Astrocyte (in vitro differentiated cells and primary cell): ENCODE measurements at regions not wholly inside any gene's neighbourhood (a gene's known extent, or its start where the extent isn't known, plus 50 kb on each side); places are given as distances from the start of the nearest gene placed in this dataset.

Experiments
- DNase-seq: peaks from one replicate; pipeline ENCODE4 v3.0.0-alpha.2; 2010; ENCODE audit warnings: low read depth
- FAIRE-seq: peaks from 2 replicates; lab custom pipeline; 2011; peaks lifted over from hg19 to GRCh38; lab: Jason Lieb, UNC
- H2AFZ ChIP-seq: 2 replicates; pipeline ENCODE4 v1.6.0; 2012; ENCODE audit warnings: low read depth, low read length, inconsistent platforms
- H3K27ac ChIP-seq: 2 replicates; pipeline ENCODE4 v1.5.1; 2011; ENCODE audit warnings: low read depth, low read length, inconsistent platforms
- H3K27me3 ChIP-seq: 2 replicates; pipeline ENCODE4 v1.6.0; 2011; ENCODE audit warnings: low read length, inconsistent platforms; ENCODE audit not compliant: insufficient read depth
- H3K36me3 ChIP-seq: 2 replicates; pipeline ENCODE4 v1.5.1; 2011; ENCODE audit warnings: low read length, inconsistent platforms; ENCODE audit not compliant: insufficient read depth
- H3K4me1 ChIP-seq: 2 replicates; pipeline ENCODE4 v1.5.1; 2011; ENCODE audit warnings: low read length, inconsistent platforms; ENCODE audit not compliant: insufficient read depth
- H3K4me2 ChIP-seq: 2 replicates; pipeline ENCODE4 v1.6.0; 2012; ENCODE audit warnings: low read length, inconsistent platforms
- H3K4me3 ChIP-seq: 2 replicates; pipeline ENCODE4 v1.5.1; 2011; ENCODE audit warnings: low read depth, mild to moderate bottlenecking, low read length, inconsistent platforms; ENCODE audit not compliant: insufficient read depth
- H3K79me2 ChIP-seq: 2 replicates; pipeline ENCODE4 v1.6.0; 2012; ENCODE audit warnings: mild to moderate bottlenecking, low read length, inconsistent platforms; ENCODE audit not compliant: insufficient read depth
- H3K9ac ChIP-seq: 2 replicates; pipeline ENCODE4 v1.6.0; 2012; ENCODE audit warnings: mild to moderate bottlenecking, low read length, inconsistent platforms
- H3K9me3 ChIP-seq: 2 replicates; pipeline ENCODE4 v1.5.1; 2012; ENCODE audit warnings: low read depth, mild to moderate bottlenecking, low read length, inconsistent platforms; ENCODE audit not compliant: insufficient read depth
- H4K20me1 ChIP-seq: 2 replicates; pipeline ENCODE4 v1.6.0; 2012; ENCODE audit warnings: low read length, inconsistent platforms; ENCODE audit not compliant: insufficient read depth
- H3K27ac Mint-ChIP-seq: one replicate; pipeline ENCODE4 v1.8.0; 2021; ENCODE audit warnings: mild to moderate bottlenecking, mixed read lengths; ENCODE audit not compliant: unreplicated experiment
- H3K27me3 Mint-ChIP-seq: one replicate; pipeline ENCODE4 v1.8.0; 2021; ENCODE audit warnings: low read depth, mixed read lengths; ENCODE audit not compliant: unreplicated experiment
- H3K36me3 Mint-ChIP-seq: one replicate; pipeline ENCODE4 v1.8.0; 2021; ENCODE audit warnings: low read depth, mixed read lengths; ENCODE audit not compliant: unreplicated experiment
- H3K4me1 Mint-ChIP-seq: one replicate; pipeline ENCODE4 v1.8.0; 2021; ENCODE audit warnings: low read depth, mixed read lengths; ENCODE audit not compliant: unreplicated experiment
- H3K4me3 Mint-ChIP-seq: one replicate; pipeline ENCODE4 v1.8.0; 2021; ENCODE audit warnings: mild to moderate bottlenecking, moderate library complexity, mixed read lengths; ENCODE audit not compliant: unreplicated experiment
- H3K9me3 Mint-ChIP-seq: one replicate; pipeline ENCODE4 v1.8.0; 2021; ENCODE audit warnings: mild to moderate bottlenecking, mixed read lengths; ENCODE audit not compliant: unreplicated experiment
- CTCF ChIP-seq: IDR thresholded peaks from 2 replicates; pipeline ENCODE4 v1.5.1; 2011; ENCODE audit warnings: low read depth, mild to moderate bottlenecking, inconsistent platforms, low read length, moderate library complexity; ENCODE audit not compliant: insufficient read depth
- EZH2 ChIP-seq: IDR thresholded peaks from 2 replicates; pipeline ENCODE4 v1.6.1; 2012; ENCODE audit warnings: mild to moderate bottlenecking, low read length, inconsistent platforms; ENCODE audit not compliant: insufficient read depth

GRCh38 chr3:25064681-25065080 lies 363.4 kb upstream of the RARB start:
- Mint-ChIP-seq H3K36me3 (no peaks in the 10 kb centered on the region), H3K4me1 (no peaks in the 10 kb centered on the region), H3K27ac (no peak overlapping the region), H3K4me3 (no peak overlapping the region), H3K27me3 (no peaks in the 10 kb centered on the region), H3K9me3 (no peaks in the 10 kb centered on the region)
- no peaks in the 10 kb centered on the region for H3K9me3 ChIP-seq
- H3K27ac ChIP-seq = no peak overlapping the region
- H3K27me3 ChIP-seq = no peaks in the 10 kb centered on the region
- DNase-seq (no peak), FAIRE-seq (no peak)
- H3K79me2 ChIP-seq = no peaks in the 10 kb centered on the region
- H4K20me1 ChIP-seq = no peaks in the 10 kb centered on the region
- H2AFZ ChIP-seq = no peak overlapping the region
- no peaks in the 10 kb centered on the region for H3K4me1 ChIP-seq
- no peaks in the 10 kb centered on the region for H3K36me3 ChIP-seq
- H3K4me2 ChIP-seq = no peak overlapping the region
- TF ChIP-seq EZH2 = no peak
- no peak for TF ChIP-seq CTCF
- H3K9ac ChIP-seq = no peak overlapping the region
- H3K4me3 ChIP-seq = no peak overlapping the region

- H3K9ac ChIP-seq = no peak overlapping the region
- H2AFZ ChIP-seq = no peak overlapping the region
- Mint-ChIP-seq H3K27me3 (no peaks in the 10 kb centered on the region), H3K4me3 (no peak overlapping the region), H3K9me3 (no peaks in the 10 kb centered on the region), H3K36me3 (no peaks in the 10 kb centered on the region), H3K27ac (no peak overlapping the region), H3K4me1 (peaks cover 3% of the 10 kb centered on the region)
- no peak overlapping the region for H3K4me2 ChIP-seq
- FAIRE-seq = no peak
- H3K79me2 ChIP-seq = no peaks in the 10 kb centered on the region
- DNase-seq = no peak
- H3K4me1 ChIP-seq = no peaks in the 10 kb centered on the region
- no peaks in the 10 kb centered on the region for H4K20me1 ChIP-seq
- no peak overlapping the region for H3K27ac ChIP-seq
- no peaks in the 10 kb centered on the region for H3K27me3 ChIP-seq
- no peak overlapping the region for H3K4me3 ChIP-seq
- no peaks in the 10 kb centered on the region for H3K9me3 ChIP-seq
- no peaks in the 10 kb centered on the region for H3K36me3 ChIP-seq
- TF ChIP-seq CTCF = no peak
These were observed 358.1 kb upstream of the RARB start for GRCh38 chr3:25069970-25070369.

GRCh38 chr3:25071846-25072245 lies 356.2 kb upstream of the RARB start:
- Histone ChIP-seq H3K4me2 (no peak overlapping the region), H3K4me3 (no peak overlapping the region), H3K27me3 (no peaks in the 10 kb centered on the region), H3K36me3 (no peaks in the 10 kb centered on the region), H3K9ac (no peak overlapping the region), H3K79me2 (no peaks in the 10 kb centered on the region), H3K27ac (no peak overlapping the region), H3K4me1 (no peaks in the 10 kb centered on the region), H4K20me1 (no peaks in the 10 kb centered on the region), H2AFZ (no peak overlapping the region), H3K9me3 (no peaks in the 10 kb centered on the region)
- H3K9me3 Mint-ChIP-seq = no peaks in the 10 kb centered on the region
- H3K27me3 Mint-ChIP-seq = no peaks in the 10 kb centered on the region
- DNase-seq (no peak), FAIRE-seq (no peak)
- no peak overlapping the region for H3K27ac Mint-ChIP-seq
- TF ChIP-seq EZH2 (no peak), CTCF (no peak)
- no peak overlapping the region for H3K4me3 Mint-ChIP-seq
- H3K36me3 Mint-ChIP-seq = no peaks in the 10 kb centered on the region
- H3K4me1 Mint-ChIP-seq = peaks cover 3% of the 10 kb centered on the region
